Spleen (tissue), 7 donors: ENCODE measurements at regions not wholly inside any gene's neighbourhood (a gene's known extent, or its start where the extent isn't known, plus 50 kb on each side); places are given as distances from the start of the nearest gene placed in this dataset.

Source experiments
- CTCF ChIP-seq, 11 experiments: fragments of 200-600 bp in 7 of 11; fragments of 450-650 bp in 4 of 11; sonication (generic) in 4 of 11; IDR thresholded peaks in 8 of 11; conservative IDR thresholded peaks in 3 of 11; 1 replicate in 7 of 11; 2 replicates in 4 of 11; pipeline versions ENCODE4 v1.4.0 to v1.8.0; 2016 to 2021; ENCODE audit warnings: antibody characterized with exemption in 11 of 11, inconsistent platforms in 4 of 11, mild to moderate bottlenecking in 1 of 11
- POLR2A ChIP-seq, 3 donors: fragments of 450-650 bp; IDR thresholded peaks; one replicate each; pipeline ENCODE4 v1.5.1; 2017; ENCODE audit warnings: antibody characterized with exemption in 3 of 3, mild to moderate bottlenecking in 1 of 3
- donor health status: DM: no; HTN: no; CAD: no; lungs with moderate emphysema.
- donor health status: DM: no; HTN: no; CAD: no.
- donor health status: DM: no; HTN: no; CAD: no.

DNA sequence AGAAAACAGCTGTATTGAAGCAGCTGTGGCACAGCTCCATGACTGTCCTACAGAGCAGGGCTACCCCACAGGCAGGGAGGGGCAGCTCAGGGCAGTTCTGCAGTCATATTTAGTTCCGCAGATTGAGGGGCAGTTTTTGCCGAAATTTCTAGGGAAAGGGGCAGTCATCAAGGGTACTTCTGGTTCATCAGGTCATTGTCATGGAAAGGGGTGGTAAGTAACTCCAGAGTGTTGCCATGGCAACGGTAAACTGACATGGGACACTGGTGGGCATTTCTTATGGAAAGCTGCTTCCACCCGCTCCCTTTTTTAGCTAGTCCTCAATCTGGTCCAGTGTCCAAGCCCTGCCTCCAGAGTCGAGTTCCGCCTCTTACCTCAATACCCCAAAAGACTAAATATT is 702.8 kb downstream of the LIG4 start:
- no peak for TF ChIP-seq CTCF (IDR thresholded peaks at IDR 0.05 in 8 of 11, conservative IDR thresholded peaks at IDR 0.05 in 3 of 11)
- no peak for TF ChIP-seq POLR2A (IDR thresholded peaks at IDR 0.05)
